ENCODE measurements at regions not wholly inside any gene's neighbourhood (a gene's known extent, or its start where the extent isn't known, plus 50 kb on each side); places are given as distances from the start of the nearest gene placed in this dataset.

GRCh38 chr4:100722866-100723459 is 205.1 kb upstream of the EMCN start:
- no peak for TF ChIP-seq GATA3 (IDR thresholded peaks at IDR 0.05; ENCODE audit: low read depth, low read length)
- no peak for TF ChIP-seq GATA2 (IDR thresholded peaks at IDR 0.05; ENCODE audit: low read depth, low read length)

Measured in SH-SY5Y (cell line).